AG04449 (cell line): ENCODE measurements at regions not wholly inside any gene's neighbourhood (a gene's known extent, or its start where the extent isn't known, plus 50 kb on each side); places are given as distances from the start of the nearest gene placed in this dataset.

Experiments used
- CTCF ChIA-PET: fragments of 350-600 bp; formaldehyde crosslinking; extraction: SDS; loops from one replicate; lab custom pipeline; 2021; ENCODE audit warnings: antibody characterized with exemption; lab: Yijun Ruan, JAX
- POLR2A ChIA-PET: fragments of 400-600, 350-600 bp; formaldehyde crosslinking; extraction: SDS; loops from one replicate; lab custom pipeline; 2020; ENCODE audit warnings: antibody characterized with exemption, inconsistent platforms; lab: Yijun Ruan, JAX
- DNase-seq: peaks from one replicate; pipeline ENCODE4 v3.0.0-alpha.2; 2010; ENCODE audit warnings: low read depth, low spot score
- H3K4me3 ChIP-seq: 2 replicates; pipeline ENCODE4 v1.5.1; 2011; ENCODE audit warnings: low read depth, mild to moderate bottlenecking, control low read depth, low read length
- CTCF ChIP-seq: IDR thresholded peaks from one replicate; pipeline ENCODE4 v1.5.1; 2011; ENCODE audit warnings: mild to moderate bottlenecking, moderate library complexity, low read length, control low read depth, inconsistent platforms; ENCODE audit not compliant: insufficient read depth; ENCODE audit errors: missing control alignments

GRCh38 chr6:115360602-115361325, 699.9 kb downstream of the FRK start:
- POLR2A ChIA-PET = no interaction called here
- no peak for DNase-seq
- no peak for TF ChIP-seq CTCF
- CTCF ChIA-PET = no interaction called here
- H3K4me3 ChIP-seq = no peak overlapping the region

DNA sequence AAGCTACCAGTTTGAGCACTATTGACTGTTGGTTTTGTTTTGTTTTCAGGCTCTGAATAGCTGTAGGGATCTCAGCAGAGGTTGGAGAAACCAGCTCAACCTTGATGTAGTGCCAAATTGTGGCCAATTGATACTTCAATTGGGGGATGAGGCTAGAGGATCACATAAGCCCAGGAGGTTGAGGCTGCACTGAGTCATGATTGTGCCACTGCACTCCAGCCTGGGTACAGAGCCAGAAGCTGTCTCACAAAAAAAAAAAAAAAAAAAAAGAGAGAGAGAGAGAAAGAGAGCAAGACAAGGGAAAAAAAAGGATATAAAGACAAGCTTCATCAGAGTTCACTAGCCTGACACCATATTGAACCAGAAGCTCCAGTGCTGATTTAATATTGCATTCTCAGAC, 702.1 kb downstream of the FRK start:
- POLR2A ChIA-PET = interaction anchor here (0.6 kb wide), 1 partner anchor 142 kb away, joined by 3 read pairs; no protein-coding TSS in a partner anchor
- TF ChIP-seq CTCF = no peak

DNA sequence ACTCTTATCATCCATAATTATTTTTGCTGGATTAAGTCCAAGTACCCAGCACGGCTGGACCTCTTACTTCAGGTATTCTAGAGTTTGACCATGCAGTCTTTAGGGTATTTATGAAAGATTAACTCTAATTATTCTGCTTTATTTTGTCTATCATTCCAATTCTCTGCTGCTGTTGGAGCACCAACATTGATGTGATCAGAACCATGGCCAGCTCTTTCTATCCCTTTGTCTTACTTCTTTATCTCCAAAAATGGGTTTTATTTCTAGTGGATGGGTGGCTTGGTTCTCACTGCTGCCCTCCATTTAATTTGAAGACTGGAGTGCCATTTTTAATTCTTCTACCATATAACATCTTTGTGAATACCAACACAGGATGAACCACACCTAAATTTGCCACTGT, 704.3 kb downstream of the FRK start:
- H3K4me3 ChIP-seq = no peak overlapping the region
- DNase-seq = no peak
- ChIA-PET CTCF (no interaction called here), POLR2A (no interaction called here)
- TF ChIP-seq CTCF = no peak

More for the DNA sequence above, 702.1 kb downstream of the FRK start:
- DNase-seq = no peak
- H3K4me3 ChIP-seq = no peak overlapping the region
- CTCF ChIA-PET = interaction anchor here (0.7 kb wide), 1 partner anchor 528 kb away, joined by 3 read pairs; no protein-coding TSS in a partner anchor

DNA sequence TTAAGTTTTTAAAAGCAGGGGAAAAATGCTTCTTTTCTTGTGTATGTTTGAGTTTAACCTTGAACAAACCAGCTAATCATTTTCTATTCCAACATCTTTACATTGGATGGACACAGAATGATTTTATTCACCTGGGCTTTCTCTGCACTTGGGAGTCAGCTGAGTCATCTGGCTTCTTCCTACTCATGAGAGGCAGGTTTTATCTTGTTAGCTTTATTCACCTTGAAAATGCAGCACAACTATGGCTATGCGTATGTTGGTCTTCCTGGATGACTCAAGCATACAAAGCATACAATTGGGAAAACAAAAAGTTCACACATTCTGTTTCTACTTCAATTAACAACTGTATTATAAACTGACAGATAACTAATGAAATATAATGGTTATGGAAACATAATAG, 737.7 kb downstream of the FRK start:
- no peak for DNase-seq
- TF ChIP-seq CTCF = no peak
- H3K4me3 ChIP-seq = no peak overlapping the region
- POLR2A ChIA-PET = no interaction called here
- CTCF ChIA-PET = interaction anchor here (0.6 kb wide), 1 partner anchor 574 kb away, joined by 3 read pairs; no protein-coding TSS in a partner anchor

DNA sequence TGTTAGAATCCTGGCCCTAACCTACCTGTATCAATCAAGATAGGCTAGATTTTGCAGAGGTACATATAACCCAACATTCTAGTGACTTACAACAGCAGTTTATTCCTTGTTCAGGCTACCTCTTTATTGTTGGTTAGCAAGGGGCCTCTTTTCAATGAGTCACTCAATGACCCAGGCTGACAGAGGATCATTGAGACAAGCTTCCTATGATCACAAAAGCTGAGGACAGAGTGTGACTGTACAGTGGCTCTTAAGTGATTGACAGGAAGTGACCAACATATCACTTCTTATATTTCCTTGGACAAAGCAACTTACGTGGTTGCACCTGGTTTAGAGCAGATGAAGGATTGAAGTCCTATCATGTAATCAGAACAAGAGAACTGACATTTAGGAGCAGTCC, 740.9 kb downstream of the FRK start:
- ChIA-PET POLR2A (no interaction called here), CTCF (no interaction called here)
- TF ChIP-seq CTCF = no peak
- no peak overlapping the region for H3K4me3 ChIP-seq
- no peak for DNase-seq

DNA sequence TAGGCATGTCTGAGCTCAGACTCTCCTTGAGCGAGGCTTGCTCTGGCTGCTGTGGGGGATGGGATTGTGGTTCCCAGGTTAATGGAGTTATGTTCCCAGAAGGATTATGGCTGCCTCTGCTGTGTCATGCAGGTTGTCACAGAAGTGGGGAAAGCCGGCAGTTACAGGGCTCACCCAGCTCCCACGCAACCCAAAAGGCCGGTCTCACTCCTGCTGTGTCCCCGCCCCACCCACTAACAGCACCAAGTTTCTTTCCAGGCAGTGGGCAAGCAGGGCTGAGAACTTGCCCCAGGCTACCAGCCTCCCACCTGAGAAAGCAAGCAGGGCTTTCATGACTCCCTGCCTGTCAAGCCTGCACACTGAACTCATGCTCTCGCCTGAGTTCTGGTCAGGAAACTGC, 750.5 kb downstream of the FRK start:
- no peak for DNase-seq
- CTCF ChIA-PET = no interaction called here
- TF ChIP-seq CTCF = no peak
- POLR2A ChIA-PET = no interaction called here
- H3K4me3 ChIP-seq = no peak overlapping the region
